GM10266 (cell line): ENCODE measurements at regions not wholly inside any gene's neighbourhood (a gene's known extent, or its start where the extent isn't known, plus 50 kb on each side); places are given as distances from the start of the nearest gene placed in this dataset.

Source experiments
- DNase-seq: peaks from one replicate; pipeline ENCODE4 v3.0.0; 2012; ENCODE audit errors: extremely low spot score
- TF ChIP-seq, protein P1 (sequence below): IDR thresholded peaks from 2 replicates; pipeline ENCODE4 v1.5.1; 2012; ENCODE audit warnings: mild to moderate bottlenecking, low read depth; ENCODE audit not compliant: control insufficient read depth, insufficient read depth; ENCODE audit errors: missing control alignments

DNA sequence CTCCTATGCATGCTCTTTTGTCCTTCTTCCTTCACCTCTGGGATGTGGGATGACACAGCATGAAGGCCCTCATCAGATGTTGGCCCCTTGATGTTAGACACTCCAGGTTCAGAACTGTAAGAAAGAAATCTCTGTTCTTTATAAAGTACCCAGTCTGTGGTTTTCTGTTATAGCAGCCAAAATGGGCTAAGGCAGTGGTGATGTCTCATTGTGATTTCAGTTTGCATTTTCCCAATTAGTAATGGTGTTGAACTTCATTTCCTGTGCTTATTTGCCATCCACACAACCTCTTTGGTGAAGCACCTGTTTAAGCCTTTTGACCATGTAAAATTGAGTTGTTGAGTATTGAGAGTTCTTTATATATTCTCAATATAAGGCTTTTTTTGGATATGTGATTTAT is 129.3 kb upstream of the C1orf174 start:
- no peak for DNase-seq
- TF ChIP-seq, protein P1, sequence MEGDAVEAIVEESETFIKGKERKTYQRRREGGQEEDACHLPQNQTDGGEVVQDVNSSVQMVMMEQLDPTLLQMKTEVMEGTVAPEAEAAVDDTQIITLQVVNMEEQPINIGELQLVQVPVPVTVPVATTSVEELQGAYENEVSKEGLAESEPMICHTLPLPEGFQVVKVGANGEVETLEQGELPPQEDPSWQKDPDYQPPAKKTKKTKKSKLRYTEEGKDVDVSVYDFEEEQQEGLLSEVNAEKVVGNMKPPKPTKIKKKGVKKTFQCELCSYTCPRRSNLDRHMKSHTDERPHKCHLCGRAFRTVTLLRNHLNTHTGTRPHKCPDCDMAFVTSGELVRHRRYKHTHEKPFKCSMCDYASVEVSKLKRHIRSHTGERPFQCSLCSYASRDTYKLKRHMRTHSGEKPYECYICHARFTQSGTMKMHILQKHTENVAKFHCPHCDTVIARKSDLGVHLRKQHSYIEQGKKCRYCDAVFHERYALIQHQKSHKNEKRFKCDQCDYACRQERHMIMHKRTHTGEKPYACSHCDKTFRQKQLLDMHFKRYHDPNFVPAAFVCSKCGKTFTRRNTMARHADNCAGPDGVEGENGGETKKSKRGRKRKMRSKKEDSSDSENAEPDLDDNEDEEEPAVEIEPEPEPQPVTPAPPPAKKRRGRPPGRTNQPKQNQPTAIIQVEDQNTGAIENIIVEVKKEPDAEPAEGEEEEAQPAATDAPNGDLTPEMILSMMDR = no peak

DNA sequence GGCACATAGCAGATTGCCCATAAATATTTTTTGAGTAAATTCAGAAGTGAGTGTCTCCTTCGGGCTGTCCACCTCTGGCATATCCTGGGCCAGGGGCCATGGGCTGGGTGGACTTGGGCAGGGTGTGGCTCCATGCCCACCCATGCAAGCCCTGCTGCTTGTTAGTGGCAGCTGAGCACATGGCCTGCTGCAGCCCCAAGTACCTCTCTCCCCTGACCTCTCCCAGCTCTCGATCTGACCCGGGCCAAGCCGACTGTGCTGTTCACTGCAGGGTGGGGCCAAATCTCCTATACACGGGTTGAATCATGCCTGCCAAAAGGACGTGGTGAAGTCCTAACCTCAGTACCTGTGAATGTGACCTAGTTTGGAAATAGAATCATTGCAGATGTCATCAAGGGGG is 132.5 kb upstream of the C1orf174 start:
- TF ChIP-seq, protein P1 = no peak
- no peak for DNase-seq

DNA sequence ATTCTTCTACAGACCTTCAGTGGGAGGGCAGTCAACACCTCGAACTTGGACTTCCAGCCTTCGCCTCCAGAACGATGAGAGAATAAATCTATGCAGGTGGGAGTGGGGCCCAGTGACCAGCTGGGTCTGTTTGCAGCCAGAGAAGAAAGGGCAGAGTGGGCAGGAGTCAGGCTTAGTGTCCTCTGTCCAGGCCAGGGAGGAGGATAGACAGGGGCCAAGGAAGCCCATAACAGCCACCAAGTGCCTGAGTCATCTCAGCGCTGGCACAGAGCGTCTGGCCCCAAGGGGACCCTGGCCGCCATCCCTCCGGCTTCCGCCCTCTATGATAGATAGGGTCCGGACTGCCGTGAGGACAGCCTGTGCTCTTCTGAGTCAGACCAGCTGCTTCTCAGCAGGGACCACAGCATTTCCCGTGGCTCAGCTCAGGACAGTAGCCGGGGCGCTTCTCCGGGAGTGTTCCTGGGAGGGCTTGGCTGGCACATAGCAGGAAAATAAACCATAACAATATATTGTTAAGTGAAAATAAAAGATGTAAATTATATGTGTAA is 133.1 kb upstream of the C1orf174 start:
- DNase-seq = no peak

DNA sequence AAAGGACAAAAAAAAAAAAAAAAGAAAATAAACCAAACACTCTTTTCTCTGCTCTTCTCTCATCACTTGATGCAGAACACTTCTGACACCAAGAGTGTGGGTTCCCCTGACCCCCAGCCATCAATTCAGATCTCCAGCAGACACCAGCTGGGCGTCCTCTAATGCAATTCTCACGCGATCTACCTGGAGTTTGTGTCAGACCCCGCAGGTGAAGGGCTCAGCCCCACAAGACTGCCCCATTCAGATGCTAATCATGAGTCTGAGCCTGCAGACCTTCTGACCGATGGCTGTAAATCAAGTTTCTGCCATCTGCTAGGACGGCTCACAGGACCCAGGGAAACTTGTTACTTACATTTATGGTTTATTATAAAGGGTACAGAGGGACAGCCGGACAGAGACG is 133.6 kb upstream of the C1orf174 start:
- no peak for DNase-seq
- TF ChIP-seq, protein P1 = no peak

More for the DNA sequence above, 133.1 kb upstream of the C1orf174 start:
- TF ChIP-seq, protein P1 = no peak

DNA sequence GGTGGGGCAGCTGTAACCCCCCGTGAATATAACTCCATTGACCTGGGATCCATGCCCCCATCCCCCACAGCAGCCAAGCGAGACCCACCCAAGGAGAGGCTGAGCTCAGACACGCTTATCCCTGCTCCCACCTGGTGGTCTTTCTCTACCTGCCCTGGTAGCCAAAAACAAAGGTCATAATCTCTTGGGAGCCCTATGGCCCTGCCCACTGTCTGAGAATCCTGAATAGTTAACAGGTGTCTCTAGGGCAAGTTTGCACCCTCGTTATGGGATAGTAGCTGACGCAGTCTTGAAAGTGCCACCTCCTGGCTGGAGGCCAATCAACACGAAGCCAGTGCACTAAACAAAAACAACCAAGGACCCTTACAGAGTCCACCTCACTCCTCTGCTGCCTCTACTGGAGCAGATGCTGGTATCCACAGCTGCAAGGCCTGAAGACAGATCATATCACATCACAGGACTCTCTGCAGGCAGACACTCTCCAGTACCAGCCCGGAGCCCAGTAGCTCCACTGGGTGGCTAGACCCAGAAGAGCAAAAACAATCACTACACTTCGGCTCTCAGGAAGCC is 134.3 kb upstream of the C1orf174 start:
- TF ChIP-seq, protein P1 = no peak
- no peak for DNase-seq

DNA sequence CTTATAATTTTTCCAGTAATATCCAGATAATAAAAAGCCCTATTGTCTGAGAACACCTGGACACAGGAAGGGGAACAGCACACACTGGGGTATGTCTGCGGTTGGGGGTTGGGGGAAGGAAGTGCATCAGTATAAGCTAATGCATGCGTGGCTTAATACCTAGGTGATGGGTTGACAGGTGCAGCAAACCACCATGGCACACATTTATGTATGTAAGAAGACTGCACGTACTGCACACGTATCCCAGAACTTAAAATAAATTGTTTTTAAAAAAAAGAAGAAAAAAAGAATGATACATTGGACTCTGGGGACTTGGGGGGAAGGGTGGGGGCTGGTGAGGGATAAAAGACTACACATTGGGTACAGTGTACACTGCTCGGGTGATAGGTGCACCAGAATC is 144.9 kb upstream of the C1orf174 start:
- no peak for DNase-seq
- TF ChIP-seq, protein P1 = no peak

DNA sequence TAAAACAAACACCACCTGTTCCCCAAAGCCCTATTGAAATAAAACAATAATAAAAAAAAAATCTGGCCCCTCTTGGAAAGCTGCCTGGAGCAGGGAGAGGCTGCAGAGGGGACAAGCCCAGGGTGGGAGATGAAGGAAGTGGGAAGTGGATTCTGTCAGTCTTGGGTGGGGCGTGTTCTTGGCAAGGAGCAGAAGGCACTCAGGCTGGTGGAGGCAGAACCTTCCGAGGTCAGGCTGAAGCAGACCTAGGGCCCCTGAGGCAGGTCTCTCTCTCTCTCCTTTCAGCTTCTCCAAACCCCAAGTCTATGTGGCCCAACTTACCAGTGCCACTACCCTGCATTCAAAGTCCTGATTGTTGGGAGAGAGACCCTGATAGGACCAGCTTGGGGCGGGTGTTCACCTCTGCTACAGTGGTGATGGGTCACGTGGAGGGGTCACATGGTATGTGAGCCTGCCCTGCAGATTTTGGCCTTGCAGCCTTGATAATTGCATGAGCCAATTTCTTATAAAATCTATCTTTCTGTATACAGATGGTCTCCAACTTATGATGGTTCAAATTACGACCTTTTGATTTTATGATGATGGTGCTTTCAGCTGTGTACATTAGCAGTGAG is 145.4 kb upstream of the C1orf174 start:
- no peak for DNase-seq
- TF ChIP-seq, protein P1 = no peak
